Stomach (tissue), 4 donors: ENCODE measurements at regions not wholly inside any gene's neighbourhood (a gene's known extent, or its start where the extent isn't known, plus 50 kb on each side); places are given as distances from the start of the nearest gene placed in this dataset.

Experiments
- CTCF ChIP-seq, 7 experiments: fragments of 450-650 bp in 4 of 7; fragments of 200-600 bp in 3 of 7; sonication (generic) in 3 of 7; IDR thresholded peaks; one replicate each; pipeline ENCODE4 v1.5.1; 2016 to 2019; ENCODE audit warnings: antibody characterized with exemption in 7 of 7, control low read depth in 2 of 7, mild to moderate bottlenecking in 1 of 7
- EP300 ChIP-seq: sonication (generic); formaldehyde crosslinking; IDR thresholded peaks from one replicate; pipeline ENCODE4 v1.6.1; 2017; ENCODE audit warnings: antibody characterized with exemption
- POLR2A ChIP-seq, 4 donors: fragments of 450-650 bp; IDR thresholded peaks; one replicate each; pipeline ENCODE4 v1.6.1; 2016; ENCODE audit warnings: antibody characterized with exemption in 4 of 4, control low read depth in 2 of 4, mild to moderate bottlenecking in 1 of 4, moderate library complexity in 1 of 4
- POLR2AphosphoS5 ChIP-seq, 3 donors: sonication (generic); formaldehyde crosslinking; IDR thresholded peaks; one replicate each; pipeline ENCODE4 v1.6.1; 2016; ENCODE audit warnings: antibody characterized with exemption in 3 of 3

DNA sequence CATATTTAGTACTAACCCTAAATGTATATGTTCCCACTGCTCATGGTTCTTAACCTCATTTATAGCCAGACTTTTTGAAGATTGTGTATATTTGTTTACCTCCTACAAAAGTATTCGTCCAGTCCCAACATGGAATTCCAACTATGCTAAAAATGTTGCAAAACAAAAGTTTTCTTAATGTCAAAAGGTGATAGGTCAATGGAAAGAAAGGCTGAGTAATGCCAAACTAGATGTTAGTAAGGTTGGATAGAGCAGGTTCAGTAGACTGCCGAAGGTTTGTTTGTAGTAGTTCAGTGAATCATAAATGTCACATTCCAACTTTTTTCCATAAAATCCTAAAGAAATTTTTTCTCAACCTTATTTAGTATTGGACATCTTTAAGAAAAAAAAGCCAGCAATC is 874.5 kb downstream of the FLRT2 start:
- TF ChIP-seq POLR2AphosphoS5 (IDR thresholded peaks at IDR 0.05) (no peak), POLR2A (IDR thresholded peaks at IDR 0.05) (no peak), CTCF (IDR thresholded peaks at IDR 0.05) (no peak), EP300 (no peak)
